HepG2 (cell line): ENCODE measurements at regions not wholly inside any gene's neighbourhood (a gene's known extent, or its start where the extent isn't known, plus 50 kb on each side); places are given as distances from the start of the nearest gene placed in this dataset.

Experiments
- ATAC-seq: fragments of 200-7000 bp; cut with Tn5 transposase; 3 replicates; pipeline ENCODE4 v1.9.1; 2020; ENCODE audit warnings: mild to moderate bottlenecking, moderate library complexity
- BruUV-seq: library from RNA; stranded (reverse); fragments of 400-500 nt; replicated peaks from 2 replicates; lab custom pipeline; 2021; lab: Mats Ljungman, UMichigan
- CTCF ChIA-PET: fragments of 300-600 bp; formaldehyde crosslinking; extraction: SDS; loops from one replicate; lab custom pipeline; 2021; ENCODE audit warnings: low total read pairs, inconsistent platforms, low intra/inter-chr PET ratio; lab: Yijun Ruan, JAX
- POLR2A ChIA-PET: fragments of 350-600 bp; sonication (Branson Sonifier 250); formaldehyde crosslinking; loops from one replicate; lab custom pipeline; 2020; ENCODE audit warnings: antibody characterized with exemption, inconsistent platforms; lab: Yijun Ruan, JAX
- DNase-seq: peaks from one replicate; pipeline ENCODE4 v3.0.0-alpha.2; 2015; ENCODE audit warnings: low spot score
- FAIRE-seq: peaks from 3 replicates; lab custom pipeline; 2011; peaks lifted over from hg19 to GRCh38; lab: Jason Lieb, UNC
- H2AFZ ChIP-seq: one replicate; pipeline ENCODE4 v1.6.1; 2011; ENCODE audit warnings: low read length, inconsistent platforms
- H3K27ac ChIP-seq: fragments of 300-600 bp; 3 replicates; pipeline ENCODE4 v1.8.0; 2011; ENCODE audit warnings: mixed run types, mild to moderate bottlenecking, mixed read lengths, low read length, inconsistent platforms; ENCODE audit not compliant: insufficient read depth; ENCODE audit errors: extremely low read length
- H3K27me3 ChIP-seq, 2 experiments: fragments of 200-600 bp in 1 of 2; 2 replicates in 1 of 2; 3 replicates in 1 of 2; pipeline versions ENCODE4 v1.6.0 to v1.8.0; 2011; ENCODE audit warnings: low read length in 2 of 2, mild to moderate bottlenecking in 2 of 2, moderate library complexity in 2 of 2, inconsistent platforms in 1 of 2; ENCODE audit not compliant: insufficient read depth in 2 of 2, control insufficient read depth in 1 of 2
- H3K36me3 ChIP-seq, 2 experiments: fragments of 200-600 bp in 1 of 2; replicated peaks in 1 of 2; 2 replicates in 1 of 2; 3 replicates in 1 of 2; pipeline versions ENCODE4 v1.5.1 to v1.8.0; 2011; ENCODE audit warnings: low read length in 2 of 2, inconsistent platforms in 1 of 2; ENCODE audit not compliant: insufficient read depth in 2 of 2, control insufficient read depth in 1 of 2
- H3K4me1 ChIP-seq: 2 replicates; pipeline ENCODE4 v1.5.1; 2012; ENCODE audit warnings: low read length, inconsistent platforms; ENCODE audit not compliant: insufficient read depth
- H3K4me2 ChIP-seq: 2 replicates; pipeline ENCODE4 v1.6.0; 2011; ENCODE audit warnings: low read depth, low read length, inconsistent platforms
- H3K4me3 ChIP-seq, 3 experiments: fragments of 200-600 bp in 1 of 3; sonication (generic), shearing (Covaris generic) in 1 of 3; replicated peaks in 1 of 3; 2 replicates each; pipeline ENCODE4 v1.5.1; 2011 to 2016; ENCODE audit warnings: low read length in 3 of 3, inconsistent platforms in 2 of 3, low read depth in 2 of 3, mild to moderate bottlenecking in 2 of 3, control low read depth in 1 of 3, mixed read lengths in 1 of 3; ENCODE audit not compliant: insufficient read depth in 1 of 3
- H3K79me2 ChIP-seq: one replicate; pipeline ENCODE4 v1.6.1; 2011; ENCODE audit warnings: low read length, inconsistent platforms; ENCODE audit not compliant: insufficient read depth
- H3K9ac ChIP-seq: 2 replicates; pipeline ENCODE4 v1.6.0; 2011; ENCODE audit warnings: mild to moderate bottlenecking, low read depth, low read length, inconsistent platforms; ENCODE audit not compliant: insufficient read depth
- H3K9me3 ChIP-seq: 2 replicates; pipeline ENCODE4 v1.5.1; 2012; ENCODE audit warnings: mild to moderate bottlenecking, low read length
- H4K20me1 ChIP-seq: 2 replicates; pipeline ENCODE4 v1.6.0; 2011; ENCODE audit warnings: inconsistent platforms, mild to moderate bottlenecking, low read length, moderate library complexity; ENCODE audit not compliant: insufficient read depth
- CREB1 ChIP-seq, 2 experiments: fragments of 450-650 bp in 1 of 2; IDR thresholded peaks; 2 replicates each; pipeline ENCODE4 v1.6.1; 2016 to 2017; ENCODE audit warnings: control low read depth in 1 of 2, mild to moderate bottlenecking in 1 of 2, missing compliant biosample characterization in 1 of 2, missing genetic modification characterization in 1 of 2
- EP300 ChIP-seq, 3 experiments: sonication (generic) in 1 of 3; formaldehyde crosslinking in 1 of 3; IDR thresholded peaks; 2 replicates each; pipeline versions ENCODE4 v1.5.1 to v1.6.1; 2011 to 2020; ENCODE audit warnings: low read depth in 2 of 3, low read length in 2 of 3, borderline replicate concordance in 1 of 3, improper control_type of control experiment in 1 of 3, mild to moderate bottlenecking in 1 of 3, missing genetic modification reagents in 1 of 3, moderate library complexity in 1 of 3
- MXI1 ChIP-seq: IDR thresholded peaks from 3 replicates; pipeline ENCODE4 v1.6.1; 2012; ENCODE audit warnings: low read depth, low read length, inconsistent platforms, borderline replicate concordance
- SRY ChIP-seq: sonication (generic); formaldehyde crosslinking; IDR thresholded peaks from 2 replicates; pipeline ENCODE4 v1.8.0; 2022; ENCODE audit warnings: mild to moderate bottlenecking, missing genetic modification reagents
- ZNF430 ChIP-seq: sonication (generic); formaldehyde crosslinking; IDR thresholded peaks from 2 replicates; pipeline ENCODE4 v1.9.0; 2021; ENCODE audit warnings: mild to moderate bottlenecking, missing genetic modification reagents
- ZNF431 ChIP-seq: sonication (generic); formaldehyde crosslinking; IDR thresholded peaks from 2 replicates; pipeline ENCODE4 v1.9.0; 2022; ENCODE audit warnings: missing genetic modification reagents, low read depth, mild to moderate bottlenecking, borderline replicate concordance
- WGBS: methylation state at CpG from one replicate; pipeline ENCODE4 v1.1.6; 2017; ENCODE audit warnings: low lambda C conversion rate; 5-methylcytosine and 5-hydroxymethylcytosine counted together
- in situ Hi-C: cut with HindIII; loops from 2 replicates; pipeline ENCODE4 v1.10.0; 2017; ENCODE audit warnings: low pct_unique_long_range_greater_than_20kb; ENCODE audit not compliant: extremely low pct_ligation_motif_present
- intact Hi-C: fragments of 100-400 bp; cut with micrococcal nuclease; formaldehyde crosslinking; loops from one replicate; pipeline ENCODE4 v1.10.0; 2022; ENCODE audit not compliant: unreplicated experiment
- TF ChIP-seq, protein P1 (sequence below): sonication (generic); formaldehyde crosslinking; IDR thresholded peaks from 2 replicates; pipeline ENCODE4 v1.8.0; 2022; ENCODE audit warnings: missing genetic modification reagents, mild to moderate bottlenecking, moderate library complexity, borderline replicate concordance
- TF ChIP-seq, protein P2 (sequence below): sonication (generic); formaldehyde crosslinking; IDR thresholded peaks from 2 replicates; pipeline ENCODE4 v1.9.0; 2022; ENCODE audit warnings: low read depth, missing genetic modification reagents

DNA sequence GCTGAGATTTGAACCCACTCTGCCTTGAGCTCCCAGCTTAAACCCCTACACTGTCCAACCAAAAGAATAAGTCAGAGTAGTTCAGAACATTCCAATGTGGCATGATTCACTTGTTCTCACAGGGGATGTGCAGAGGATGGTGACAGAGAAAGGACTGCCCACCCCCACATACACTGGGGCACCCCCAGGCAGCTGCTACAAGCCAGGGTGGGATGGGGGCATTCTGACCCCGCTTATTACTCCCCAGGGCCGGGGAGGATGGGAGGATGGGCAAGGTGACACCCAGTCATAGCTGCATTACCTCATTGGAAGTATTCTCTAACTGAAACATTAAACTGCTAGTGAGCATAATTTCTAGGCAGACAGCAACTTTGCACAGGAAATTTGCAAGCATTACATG, 126.0 kb upstream of the PRR20G start:
- WGBS = no CpG with 5 or more reads among the region's 2 CpGs
- Histone ChIP-seq H3K4me2 (no peak overlapping the region), H3K9ac (no peak overlapping the region), H4K20me1 (no peaks in the 10 kb centered on the region), H3K4me1 (no peaks in the 10 kb centered on the region), H3K27me3 (peaks cover 5 to 43% of the 10 kb centered on the region in 2 experiments; a peak in 4 of 5 replicates), H3K36me3 (no peaks in the 10 kb centered on the region), H3K79me2 (no peaks in the 10 kb centered on the region), H2AFZ (no peak overlapping the region), H3K4me3 (no peak overlapping the region), H3K9me3 (no peaks in the 10 kb centered on the region), H3K27ac (no peak overlapping the region)
- DNase-seq (no peak), FAIRE-seq (no peak), ATAC-seq (no peak)
- ChIA-PET POLR2A (no interaction called here), CTCF (no interaction called here)
- no TSS peak for BruUV-seq
- in situ Hi-C loops (no loop called here), intact Hi-C loops (no loop called here)
- TF ChIP-seq SRY (CRISPR knock-in tag) (no peak), ZNF431 (CRISPR knock-in tag) (no peak), EP300 (IDR thresholded peaks at IDR 0.05; ENCODE audit: low read depth in 2 of 2, low read length in 2 of 2) (no peak), EP300 (CRISPR knock-in tag; IDR thresholded peaks at IDR 0.05; ENCODE audit: borderline replicate concordance) (no peak), CREB1 (IDR thresholded peaks at IDR 0.05) (no peak), CREB1 (CRISPR knock-in tag; IDR thresholded peaks at IDR 0.05) (no peak), MXI1 (no peak), ZNF430 (CRISPR knock-in tag) (no peak)
- TF ChIP-seq, protein P1, sequence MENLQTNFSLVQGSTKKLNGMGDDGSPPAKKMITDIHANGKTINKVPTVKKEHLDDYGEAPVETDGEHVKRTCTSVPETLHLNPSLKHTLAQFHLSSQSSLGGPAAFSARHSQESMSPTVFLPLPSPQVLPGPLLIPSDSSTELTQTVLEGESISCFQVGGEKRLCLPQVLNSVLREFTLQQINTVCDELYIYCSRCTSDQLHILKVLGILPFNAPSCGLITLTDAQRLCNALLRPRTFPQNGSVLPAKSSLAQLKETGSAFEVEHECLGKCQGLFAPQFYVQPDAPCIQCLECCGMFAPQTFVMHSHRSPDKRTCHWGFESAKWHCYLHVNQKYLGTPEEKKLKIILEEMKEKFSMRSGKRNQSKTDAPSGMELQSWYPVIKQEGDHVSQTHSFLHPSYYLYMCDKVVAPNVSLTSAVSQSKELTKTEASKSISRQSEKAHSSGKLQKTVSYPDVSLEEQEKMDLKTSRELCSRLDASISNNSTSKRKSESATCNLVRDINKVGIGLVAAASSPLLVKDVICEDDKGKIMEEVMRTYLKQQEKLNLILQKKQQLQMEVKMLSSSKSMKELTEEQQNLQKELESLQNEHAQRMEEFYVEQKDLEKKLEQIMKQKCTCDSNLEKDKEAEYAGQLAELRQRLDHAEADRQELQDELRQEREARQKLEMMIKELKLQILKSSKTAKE (CRISPR knock-in tag) = no peak
- TF ChIP-seq, protein P2, sequence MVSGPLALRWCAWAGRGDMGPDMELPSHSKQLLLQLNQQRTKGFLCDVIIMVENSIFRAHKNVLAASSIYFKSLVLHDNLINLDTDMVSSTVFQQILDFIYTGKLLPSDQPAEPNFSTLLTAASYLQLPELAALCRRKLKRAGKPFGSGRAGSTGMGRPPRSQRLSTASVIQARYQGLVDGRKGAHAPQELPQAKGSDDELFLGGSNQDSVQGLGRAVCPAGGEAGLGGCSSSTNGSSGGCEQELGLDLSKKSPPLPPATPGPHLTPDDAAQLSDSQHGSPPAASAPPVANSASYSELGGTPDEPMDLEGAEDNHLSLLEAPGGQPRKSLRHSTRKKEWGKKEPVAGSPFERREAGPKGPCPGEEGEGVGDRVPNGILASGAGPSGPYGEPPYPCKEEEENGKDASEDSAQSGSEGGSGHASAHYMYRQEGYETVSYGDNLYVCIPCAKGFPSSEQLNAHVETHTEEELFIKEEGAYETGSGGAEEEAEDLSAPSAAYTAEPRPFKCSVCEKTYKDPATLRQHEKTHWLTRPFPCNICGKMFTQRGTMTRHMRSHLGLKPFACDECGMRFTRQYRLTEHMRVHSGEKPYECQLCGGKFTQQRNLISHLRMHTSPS = no peak
- TF ChIP-seq, all 625 proteins: peak for 0
